H9 (cell line): ENCODE measurements at regions not wholly inside any gene's neighbourhood (a gene's known extent, or its start where the extent isn't known, plus 50 kb on each side); places are given as distances from the start of the nearest gene placed in this dataset.

Source experiments
- DNase-seq: peaks from one replicate; pipeline ENCODE4 v3.0.0-alpha.2; 2017
- H2AFZ ChIP-seq: one replicate; pipeline ENCODE4 v1.6.1; 2013; ENCODE audit warnings: mild to moderate bottlenecking, low read length, control low read depth, moderate library complexity
- H2AK5ac ChIP-seq: 2 replicates; pipeline ENCODE4 v1.6.1; 2013; ENCODE audit warnings: low read length, control low read depth, mixed read lengths; ENCODE audit not compliant: insufficient read length
- H2BK120ac ChIP-seq: one replicate; pipeline ENCODE4 v1.6.1; 2013; ENCODE audit warnings: low read depth, mild to moderate bottlenecking, low read length, control low read depth, inconsistent platforms; ENCODE audit not compliant: poor library complexity, severe bottlenecking
- H2BK12ac ChIP-seq: 2 replicates; pipeline ENCODE4 v1.6.1; 2013; ENCODE audit warnings: low read length, control low read depth, mixed read lengths, low read depth; ENCODE audit not compliant: insufficient read length
- H2BK15ac ChIP-seq: 2 replicates; pipeline ENCODE4 v1.6.1; 2013; ENCODE audit warnings: low read depth, low read length, control low read depth
- H2BK20ac ChIP-seq: one replicate; pipeline ENCODE4 v1.6.1; 2013; ENCODE audit warnings: low read depth, mild to moderate bottlenecking, low read length, control low read depth, inconsistent platforms; ENCODE audit not compliant: poor library complexity, severe bottlenecking
- H2BK5ac ChIP-seq: 2 replicates; pipeline ENCODE4 v1.6.1; 2013; ENCODE audit warnings: low read length, control low read depth, mixed read lengths; ENCODE audit not compliant: insufficient read length
- H3K14ac ChIP-seq: 2 replicates; pipeline ENCODE4 v1.6.1; 2013; ENCODE audit warnings: low read length, control low read depth; ENCODE audit not compliant: insufficient read depth
- H3K18ac ChIP-seq: 2 replicates; pipeline ENCODE4 v1.6.1; 2013; ENCODE audit warnings: low read depth, mild to moderate bottlenecking, mixed read lengths, low read length, control low read depth; ENCODE audit not compliant: insufficient read length
- H3K23ac ChIP-seq: 2 replicates; pipeline ENCODE4 v1.6.1; 2013; ENCODE audit warnings: low read length, control low read depth, mixed read lengths, low read depth; ENCODE audit not compliant: insufficient read length
- H3K23me2 ChIP-seq: 2 replicates; pipeline ENCODE4 v1.6.1; 2013; ENCODE audit warnings: low read depth, mild to moderate bottlenecking, mixed read lengths, low read length, control low read depth; ENCODE audit not compliant: insufficient read length, poor library complexity, severe bottlenecking
- H3K27ac ChIP-seq: 2 replicates; pipeline ENCODE4 v1.5.1; 2013; ENCODE audit warnings: low read length, control low read depth, mixed read lengths, low read depth; ENCODE audit not compliant: insufficient read length
- H3K27me3 ChIP-seq: 2 replicates; pipeline ENCODE4 v1.6.1; 2013; ENCODE audit warnings: low read length, control low read depth, inconsistent platforms; ENCODE audit not compliant: insufficient read depth
- H3K4ac ChIP-seq: 2 replicates; pipeline ENCODE4 v1.6.1; 2013; ENCODE audit warnings: low read depth, mild to moderate bottlenecking, control low read depth, inconsistent platforms, low read length, moderate library complexity
- H3K4me1 ChIP-seq: 2 replicates; pipeline ENCODE4 v1.6.1; 2013; ENCODE audit warnings: low read length, control low read depth, inconsistent platforms; ENCODE audit not compliant: insufficient read depth
- H3K4me2 ChIP-seq: 2 replicates; pipeline ENCODE4 v1.6.1; 2013; ENCODE audit warnings: low read length, control low read depth, mixed read lengths; ENCODE audit not compliant: insufficient read length, insufficient read depth
- H3K56ac ChIP-seq: 2 replicates; pipeline ENCODE4 v1.6.1; 2013; ENCODE audit warnings: low read depth, mild to moderate bottlenecking, mixed read lengths, low read length, control low read depth; ENCODE audit not compliant: insufficient read length
- H3K79me1 ChIP-seq: 2 replicates; pipeline ENCODE4 v1.6.1; 2013; ENCODE audit warnings: low read depth, mild to moderate bottlenecking, moderate library complexity, low read length, control low read depth, inconsistent platforms; ENCODE audit not compliant: insufficient read depth, poor library complexity, severe bottlenecking
- H3K79me2 ChIP-seq: 2 replicates; pipeline ENCODE4 v1.6.1; 2013; ENCODE audit warnings: low read length, control low read depth, inconsistent platforms; ENCODE audit not compliant: insufficient read depth
- H3K9ac ChIP-seq: 2 replicates; pipeline ENCODE4 v1.6.1; 2013; ENCODE audit warnings: low read length, control low read depth, mixed read lengths; ENCODE audit not compliant: insufficient read length; ENCODE audit errors: extremely low read depth
- H3K9me3 ChIP-seq: one replicate; pipeline ENCODE4 v1.6.1; 2013; ENCODE audit warnings: low read depth, low read length, inconsistent platforms; ENCODE audit not compliant: control insufficient read depth
- H3T11ph ChIP-seq: one replicate; pipeline ENCODE4 v1.6.1; 2013; ENCODE audit warnings: mild to moderate bottlenecking, low read length, control low read depth, inconsistent platforms
- H4K20me1 ChIP-seq: one replicate; pipeline ENCODE4 v1.6.1; 2013; ENCODE audit not compliant: control insufficient read depth, insufficient read length, insufficient read depth
- H4K5ac ChIP-seq: 2 replicates; pipeline ENCODE4 v1.6.1; 2013; ENCODE audit warnings: low read depth, mild to moderate bottlenecking, mixed read lengths, low read length, control low read depth; ENCODE audit not compliant: insufficient read length
- H4K8ac ChIP-seq: replicated peaks from 2 replicates; pipeline ENCODE4 v1.6.1; 2013; ENCODE audit warnings: low read length, control low read depth, mixed read lengths, low read depth; ENCODE audit not compliant: insufficient read length
- H4K91ac ChIP-seq: 2 replicates; pipeline ENCODE4 v1.6.1; 2013; ENCODE audit warnings: low read depth, mild to moderate bottlenecking, moderate library complexity, mixed read lengths, low read length, control low read depth; ENCODE audit not compliant: insufficient read length
- H3K27ac Mint-ChIP-seq, 3 experiments: 2 replicates in 2 of 3; 3 replicates in 1 of 3; pipeline ENCODE4 v1.8.0; 2020 to 2021; ENCODE audit warnings: mixed read lengths in 3 of 3, mild to moderate bottlenecking in 1 of 3, moderate library complexity in 1 of 3
- H3K27me3 Mint-ChIP-seq: 2 replicates; pipeline ENCODE4 v1.8.0; 2021; ENCODE audit warnings: low read depth, mild to moderate bottlenecking, moderate library complexity, mixed read lengths
- H3K36me3 Mint-ChIP-seq, 3 experiments: 2 replicates in 2 of 3; 3 replicates in 1 of 3; pipeline ENCODE4 v1.8.0; 2020 to 2021; ENCODE audit warnings: low read depth in 3 of 3, mixed read lengths in 3 of 3; ENCODE audit not compliant: insufficient read depth in 1 of 3
- H3K4me1 Mint-ChIP-seq, 2 experiments: 2 replicates each; pipeline ENCODE4 v1.8.0; 2020; ENCODE audit warnings: mixed read lengths in 2 of 2
- H3K4me3 Mint-ChIP-seq, 2 experiments: 2 replicates in 1 of 2; 3 replicates in 1 of 2; pipeline ENCODE4 v1.8.0; 2020 to 2021; ENCODE audit warnings: mild to moderate bottlenecking in 2 of 2, mixed read lengths in 2 of 2, moderate library complexity in 1 of 2
- H3K9me3 Mint-ChIP-seq, 2 experiments: 2 replicates in 1 of 2; 3 replicates in 1 of 2; pipeline ENCODE4 v1.8.0; 2020; ENCODE audit warnings: mild to moderate bottlenecking in 2 of 2, mixed read lengths in 2 of 2, moderate library complexity in 1 of 2
- CTCF ChIP-seq: fragments of 200-600 bp; sonication (generic); conservative IDR thresholded peaks from 3 replicates; pipeline ENCODE4 v1.8.0; 2021; ENCODE audit warnings: antibody characterized with exemption, mild to moderate bottlenecking
- WGBS: extraction: QIAGEN DNeasy Blood & Tissue Kit; methylation state at CpG from one replicate; pipeline ENCODE4 v1.1.7; 2013; ENCODE audit warnings: missing lambda C conversion rate, low lambda C conversion rate, mixed read lengths; ENCODE audit not compliant: insufficient read length; ENCODE audit errors: extremely low coverage; 5-methylcytosine and 5-hydroxymethylcytosine counted together

- Histone ChIP-seq H2AK5ac (no peak overlapping the region), H3K18ac (no peak overlapping the region), H3K56ac (no peak overlapping the region), H3K4me1 (no peaks in the 10 kb centered on the region), H3K27me3 (no peaks in the 10 kb centered on the region), H2BK12ac (no peak overlapping the region), H3K23ac (no peak overlapping the region), H3K79me1 (no peaks in the 10 kb centered on the region), H3K9ac (no peak overlapping the region), H2BK5ac (no peak overlapping the region), H2BK20ac (no peak overlapping the region), H4K5ac (no peak overlapping the region), H4K20me1 (no peaks in the 10 kb centered on the region), H3K27ac (no peak overlapping the region), H4K91ac (no peak overlapping the region), H2BK15ac (no peak overlapping the region), H2BK120ac (no peak overlapping the region), H3K14ac (no peak overlapping the region), H3K23me2 (no peaks in the 10 kb centered on the region), H2AFZ (no peak overlapping the region), H3K79me2 (no peaks in the 10 kb centered on the region), H3K4ac (no peak overlapping the region), H3T11ph (no peak overlapping the region), H3K4me2 (no peak overlapping the region), H4K8ac (no peak overlapping the region), H3K9me3 (no peaks in the 10 kb centered on the region)
- no peak for DNase-seq
- peaks cover 0 to 6% (median 0%) of the 10 kb centered on the region in 3 experiments; a peak in 3 of 7 replicates for H3K36me3 Mint-ChIP-seq
- no peak overlapping the region for H3K4me3 Mint-ChIP-seq
- no peaks in the 10 kb centered on the region for H3K4me1 Mint-ChIP-seq
- WGBS = no CpG with 5 or more reads among the region's 9 CpGs
- H3K9me3 Mint-ChIP-seq = peaks cover 6 to 12% of the 10 kb centered on the region in 2 experiments
- no peaks in the 10 kb centered on the region for H3K27me3 Mint-ChIP-seq
- H3K27ac Mint-ChIP-seq = no peak overlapping the region
- no peak for TF ChIP-seq CTCF
These were observed 137.9 kb downstream of the AXIN2 start for GRCh38 chr17:65423346-65424140.
